Stimulated activated CD4-positive, alpha-beta T cell treated with anti-CD3 and anti-CD28 coated beads, Interleukin-1b, Interleukin-23, amount 100 ng/mL, for 48 hours (primary cell): ENCODE measurements at regions not wholly inside any gene's neighbourhood (a gene's known extent, or its start where the extent isn't known, plus 50 kb on each side); places are given as distances from the start of the nearest gene placed in this dataset.
"Not testable (repeated sequence)": the region's sequence is repeated elsewhere in the genome, so short reads cannot be mapped to it uniquely, and the experiment has no call there.

Source experiments
- DNase-seq: peaks from one replicate; pipeline ENCODE4 v3.0.0-alpha.2; 2020

DNA sequence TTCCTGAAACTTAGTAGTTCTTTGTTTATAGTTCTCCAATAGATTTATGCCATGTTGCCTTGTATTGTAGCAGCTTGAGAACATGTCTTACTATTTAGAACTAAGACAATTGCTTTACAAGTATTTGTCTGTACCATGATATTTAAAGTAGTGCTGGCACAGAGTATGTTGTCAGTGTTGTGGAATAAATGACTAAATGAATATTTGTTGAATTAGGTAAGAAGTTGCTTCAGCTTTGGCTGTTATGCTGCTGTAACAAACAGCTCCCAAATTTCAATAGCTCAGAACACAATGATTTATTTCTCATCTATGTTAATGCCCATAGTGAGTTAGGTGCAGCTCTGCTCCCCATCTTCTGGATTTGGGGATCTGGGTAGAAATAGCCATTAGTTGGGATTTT is 90.2 kb upstream of the VCAM1 start:
- DNase-seq: no peak

GRCh38 chr1:100631015-100631551 is 88.5 kb upstream of the VCAM1 start:
- DNase-seq: no peak

DNA sequence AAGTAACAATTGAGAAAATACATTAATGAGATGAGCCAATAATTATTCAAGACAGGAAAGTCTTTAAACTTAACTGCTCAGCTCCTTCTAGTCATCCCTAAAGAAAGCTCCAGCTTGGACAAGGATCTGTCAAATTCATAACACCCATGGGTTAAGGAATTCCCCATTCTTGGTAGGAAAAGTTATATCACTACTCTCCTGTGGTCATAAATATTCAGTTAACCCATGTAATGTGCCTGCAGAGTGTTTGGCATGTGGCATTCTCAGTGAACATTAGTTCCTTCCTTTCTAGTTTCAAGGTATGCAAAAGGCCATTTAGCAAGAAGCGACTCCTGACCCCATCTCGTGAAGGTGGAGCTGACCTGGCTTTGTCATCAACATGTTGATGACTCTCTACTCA is 76.7 kb upstream of the VCAM1 start:
- no peak for DNase-seq

GRCh38 chr1:100643471-100644196 is 75.9 kb upstream of the VCAM1 start:
- DNase-seq: no peak

- no peak for DNase-seq
These were observed 73.5 kb upstream of the VCAM1 start for GRCh38 chr1:100646001-100646400.

DNA sequence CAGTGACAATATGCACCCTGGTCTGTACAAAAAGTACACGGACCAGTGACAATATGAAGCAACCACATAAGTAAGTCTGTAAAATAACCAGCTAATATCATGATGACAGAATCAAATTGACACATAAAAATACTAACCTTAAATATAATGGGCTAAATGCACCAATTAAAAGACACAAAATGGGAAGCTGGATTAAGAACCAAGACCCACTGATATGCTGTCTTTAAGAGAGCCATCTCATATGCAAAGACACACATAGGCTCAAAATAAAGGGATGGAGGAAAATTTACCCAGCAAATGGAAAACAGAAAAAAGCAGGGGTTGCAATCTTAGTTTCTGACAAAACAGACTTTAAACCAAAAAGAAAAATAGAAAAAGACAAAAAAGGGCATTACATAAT is 70.4 kb upstream of the VCAM1 start:
- DNase-seq: no peak

DNA sequence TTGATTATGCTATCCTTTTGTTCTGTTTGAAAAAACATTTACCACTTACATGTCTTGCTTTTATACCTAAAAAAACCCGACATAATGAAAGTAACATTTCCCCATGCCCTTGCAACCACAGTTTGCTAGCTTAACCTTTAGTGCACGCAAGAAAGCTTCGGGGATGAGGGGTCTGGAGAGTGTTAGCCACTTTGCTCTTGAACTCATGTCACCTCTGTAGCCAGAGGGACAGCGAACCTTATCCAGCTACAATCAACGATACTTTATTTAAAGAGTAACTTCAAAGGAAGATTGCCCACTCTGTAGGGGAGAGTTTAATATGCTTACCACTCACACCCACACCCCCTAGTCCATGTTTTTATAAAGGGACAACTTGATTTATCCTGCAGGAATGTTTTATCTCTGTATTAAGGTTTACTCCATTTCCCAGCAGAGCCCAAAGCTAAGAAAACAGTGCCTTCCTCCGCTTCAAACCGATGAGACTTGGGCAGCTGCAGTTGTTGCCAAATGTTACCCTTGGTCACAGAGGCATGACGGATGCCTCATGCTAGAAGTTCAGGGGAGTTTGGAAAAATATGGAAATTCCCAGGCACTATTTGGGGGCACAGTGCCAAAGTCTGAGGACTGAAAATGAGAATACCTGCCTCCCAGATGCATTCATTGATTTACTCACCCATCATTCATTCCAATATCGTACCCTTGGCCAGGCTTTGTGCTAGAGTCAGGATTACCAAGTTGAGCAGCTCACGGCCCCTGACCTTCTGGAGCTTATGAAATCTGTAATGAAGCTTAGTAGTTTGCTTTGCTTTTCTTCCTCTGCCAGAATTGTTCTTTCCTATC is 61.4 kb upstream of the VCAM1 start:
- no peak for DNase-seq

DNA sequence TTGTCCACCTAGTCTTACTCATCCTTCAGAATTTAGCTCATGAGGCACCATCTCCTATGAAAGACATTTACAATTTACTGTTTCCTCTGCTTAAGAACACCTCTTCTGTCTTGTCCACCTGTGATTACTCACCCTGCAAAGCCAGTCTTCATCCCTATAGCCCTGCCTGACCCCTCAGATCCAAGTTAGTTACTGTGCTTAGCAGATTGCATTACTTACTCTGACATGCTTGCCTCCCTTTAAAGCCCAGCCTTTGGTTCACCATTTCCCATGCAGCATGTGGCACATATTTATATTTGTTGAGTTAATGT is 60.9 kb upstream of the VCAM1 start:
- no peak for DNase-seq

- no peak for DNase-seq
These were observed 58.4 kb upstream of the VCAM1 start for GRCh38 chr1:100661176-100661575.

DNA sequence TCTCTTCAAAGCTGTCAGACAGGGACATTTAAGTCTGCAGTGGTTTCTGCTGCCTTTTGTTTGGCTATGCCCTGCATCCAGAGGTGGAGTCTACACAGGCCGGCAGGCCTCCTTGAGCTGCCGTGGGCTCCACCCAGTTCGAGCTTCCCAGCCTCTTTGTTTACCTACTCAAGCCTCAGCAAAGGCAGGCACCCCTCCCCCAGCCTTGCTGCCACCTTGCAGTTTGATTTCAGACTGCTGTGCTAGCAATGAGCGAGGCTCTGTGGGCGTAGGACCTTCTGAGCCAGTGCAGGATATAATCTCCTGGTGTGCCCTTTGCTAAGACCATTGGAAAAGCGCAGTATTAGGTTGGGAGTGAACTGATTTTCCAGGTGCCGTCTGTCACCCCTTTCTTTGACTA is 51.0 kb upstream of the VCAM1 start:
- DNase-seq: not testable (repeated sequence)
